ENCODE measurements at regions not wholly inside any gene's neighbourhood (a gene's known extent, or its start where the extent isn't known, plus 50 kb on each side); places are given as distances from the start of the nearest gene placed in this dataset.

DNA sequence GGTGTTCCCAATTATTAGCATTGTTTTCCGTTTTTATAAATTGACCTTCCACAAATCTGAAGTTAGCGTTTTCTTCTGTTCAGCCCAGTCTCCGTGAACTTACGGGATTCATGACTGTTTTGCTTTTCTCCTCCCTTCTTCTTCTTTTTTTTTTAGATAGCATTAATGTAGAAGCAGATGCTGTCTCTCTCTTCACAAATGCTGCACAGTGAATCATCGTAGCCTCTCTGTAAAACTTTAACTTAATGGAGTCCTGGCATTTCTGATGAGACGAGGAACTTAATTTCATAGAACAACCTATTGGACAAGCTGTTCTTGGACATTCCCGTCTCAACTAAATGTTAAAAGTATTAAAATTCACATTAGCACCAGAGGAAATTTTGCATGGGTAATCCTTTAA lies 138.0 kb upstream of the EEF1E1 start:
- Mint-ChIP-seq H3K27me3 (ENCODE audit: unreplicated experiment) (no peaks in the 10 kb centered on the region), H3K36me3 (ENCODE audit: insufficient read depth, unreplicated experiment) (no peaks in the 10 kb centered on the region), H3K9me3 (ENCODE audit: low read depth, unreplicated experiment) (peaks cover 3% of the 10 kb centered on the region), H3K4me1 (ENCODE audit: low read depth, unreplicated experiment) (peaks cover 6% of the 10 kb centered on the region), H3K27ac (ENCODE audit: unreplicated experiment) (no peak overlapping the region), H3K4me3 (ENCODE audit: low read depth, unreplicated experiment) (no peak overlapping the region)
- BruUV-seq (replicated peaks): no TSS peak
- no peak for DNase-seq
- intact Hi-C loops (cut with micrococcal nuclease; ENCODE audit: unreplicated experiment): no loop called here
- TF ChIP-seq, protein P1, sequence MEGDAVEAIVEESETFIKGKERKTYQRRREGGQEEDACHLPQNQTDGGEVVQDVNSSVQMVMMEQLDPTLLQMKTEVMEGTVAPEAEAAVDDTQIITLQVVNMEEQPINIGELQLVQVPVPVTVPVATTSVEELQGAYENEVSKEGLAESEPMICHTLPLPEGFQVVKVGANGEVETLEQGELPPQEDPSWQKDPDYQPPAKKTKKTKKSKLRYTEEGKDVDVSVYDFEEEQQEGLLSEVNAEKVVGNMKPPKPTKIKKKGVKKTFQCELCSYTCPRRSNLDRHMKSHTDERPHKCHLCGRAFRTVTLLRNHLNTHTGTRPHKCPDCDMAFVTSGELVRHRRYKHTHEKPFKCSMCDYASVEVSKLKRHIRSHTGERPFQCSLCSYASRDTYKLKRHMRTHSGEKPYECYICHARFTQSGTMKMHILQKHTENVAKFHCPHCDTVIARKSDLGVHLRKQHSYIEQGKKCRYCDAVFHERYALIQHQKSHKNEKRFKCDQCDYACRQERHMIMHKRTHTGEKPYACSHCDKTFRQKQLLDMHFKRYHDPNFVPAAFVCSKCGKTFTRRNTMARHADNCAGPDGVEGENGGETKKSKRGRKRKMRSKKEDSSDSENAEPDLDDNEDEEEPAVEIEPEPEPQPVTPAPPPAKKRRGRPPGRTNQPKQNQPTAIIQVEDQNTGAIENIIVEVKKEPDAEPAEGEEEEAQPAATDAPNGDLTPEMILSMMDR (IDR thresholded peaks at IDR 0.05; ENCODE audit: unreplicated experiment): no peak
- CTCF ChIA-PET: no interaction called here

DNA sequence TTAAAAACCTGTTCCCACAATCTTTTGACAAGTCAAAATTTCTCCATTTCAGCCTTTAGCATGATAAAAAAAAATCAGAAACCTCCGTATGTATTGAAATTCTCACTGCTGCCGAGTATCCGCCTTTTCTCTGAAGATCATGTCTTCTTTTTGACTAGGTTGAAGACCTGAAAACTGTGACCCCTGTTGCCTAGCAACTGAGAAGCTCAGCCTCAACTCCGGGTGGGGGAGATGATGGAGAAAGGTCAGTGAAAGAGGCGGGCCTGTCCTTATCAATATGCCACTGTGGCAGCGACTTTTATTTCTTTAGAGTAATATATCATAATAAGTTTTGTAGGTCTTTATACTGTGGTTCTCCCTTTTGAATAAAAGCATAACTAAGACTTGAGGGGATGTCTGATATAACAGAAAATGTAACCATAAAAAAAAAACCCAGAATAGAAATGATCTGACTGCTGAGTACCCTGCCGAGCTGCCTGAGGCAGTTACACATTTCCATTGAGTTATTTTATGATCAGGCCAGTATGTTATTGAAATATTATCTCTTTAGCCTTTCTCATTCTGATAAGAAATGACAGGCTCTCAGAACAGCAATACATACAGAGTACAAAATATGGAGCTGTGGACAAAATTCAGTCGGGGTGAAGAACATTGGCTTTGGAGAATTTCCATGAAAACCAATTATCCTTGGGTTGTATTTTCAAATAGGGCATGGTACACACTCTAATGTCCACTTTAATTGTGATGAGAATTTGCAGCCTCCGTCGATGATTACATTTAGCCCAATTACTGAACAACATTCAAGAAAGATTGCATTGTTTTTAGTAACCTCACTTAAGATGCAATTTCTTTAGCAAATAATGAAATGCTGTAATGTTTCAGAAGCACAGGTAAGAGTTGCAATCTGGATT lies 136.7 kb upstream of the EEF1E1 start:
- Mint-ChIP-seq H3K27me3 (ENCODE audit: unreplicated experiment) (no peaks in the 10 kb centered on the region), H3K4me3 (ENCODE audit: low read depth, unreplicated experiment) (no peak overlapping the region), H3K36me3 (ENCODE audit: insufficient read depth, unreplicated experiment) (no peaks in the 10 kb centered on the region), H3K4me1 (ENCODE audit: low read depth, unreplicated experiment) (peaks cover 6% of the 10 kb centered on the region), H3K9me3 (ENCODE audit: low read depth, unreplicated experiment) (peaks cover 7% of the 10 kb centered on the region), H3K27ac (ENCODE audit: unreplicated experiment) (no peak overlapping the region)
- no TSS peak for BruUV-seq (replicated peaks)
- intact Hi-C loops (cut with micrococcal nuclease; ENCODE audit: unreplicated experiment): no loop called here
- TF ChIP-seq, protein P1 (IDR thresholded peaks at IDR 0.05; ENCODE audit: unreplicated experiment): no peak
- CTCF ChIA-PET: no interaction called here
- DNase-seq: no peak

DNA sequence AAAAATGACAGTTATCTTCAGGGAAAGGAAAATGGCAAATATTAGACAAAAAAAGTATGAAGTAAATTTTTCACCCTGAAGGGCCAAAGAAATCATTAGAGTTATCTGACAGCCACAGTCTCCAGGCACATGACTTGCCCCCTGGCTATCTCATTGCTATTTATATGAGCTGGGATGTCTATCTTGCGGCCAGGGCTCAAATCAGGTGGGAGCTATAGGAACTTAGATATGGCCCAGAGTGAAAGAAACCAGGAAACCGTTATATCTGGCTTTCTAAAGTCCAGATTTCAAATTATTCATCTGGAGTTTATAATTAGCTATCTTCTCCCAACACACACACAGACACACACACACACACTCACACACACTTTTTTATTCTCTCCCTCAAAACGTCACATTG lies 135.3 kb upstream of the EEF1E1 start:
- Mint-ChIP-seq H3K4me1 (ENCODE audit: low read depth, unreplicated experiment) (peaks cover 6% of the 10 kb centered on the region), H3K4me3 (ENCODE audit: low read depth, unreplicated experiment) (no peak overlapping the region), H3K9me3 (ENCODE audit: low read depth, unreplicated experiment) (peaks cover 7% of the 10 kb centered on the region), H3K36me3 (ENCODE audit: insufficient read depth, unreplicated experiment) (no peaks in the 10 kb centered on the region), H3K27me3 (ENCODE audit: unreplicated experiment) (no peaks in the 10 kb centered on the region), H3K27ac (ENCODE audit: unreplicated experiment) (no peak overlapping the region)
- intact Hi-C loops (cut with micrococcal nuclease; ENCODE audit: unreplicated experiment): no loop called here
- BruUV-seq (replicated peaks): no TSS peak
- TF ChIP-seq, protein P1 (IDR thresholded peaks at IDR 0.05; ENCODE audit: unreplicated experiment): no peak
- CTCF ChIA-PET: no interaction called here
- no peak for DNase-seq

DNA sequence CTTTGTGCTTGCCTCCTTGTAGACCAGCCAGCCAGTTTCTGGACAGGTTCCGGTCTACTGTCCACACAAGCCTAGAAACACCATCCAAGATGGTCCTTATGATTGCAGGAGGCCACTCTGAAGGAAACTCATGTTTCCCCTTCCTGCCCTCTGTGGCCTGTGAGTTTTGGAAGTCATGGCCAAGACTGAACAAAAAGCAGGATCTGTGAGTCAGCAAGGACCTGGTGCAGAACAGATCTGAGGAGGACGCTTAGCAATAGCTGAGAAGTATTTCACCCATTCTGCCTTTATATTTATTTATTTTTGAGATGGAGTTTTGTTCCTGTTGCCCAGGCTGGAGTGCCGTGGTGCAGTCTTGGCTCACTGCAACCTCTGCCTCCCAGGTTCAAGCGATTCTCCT lies 134.6 kb upstream of the EEF1E1 start:
- intact Hi-C loops (cut with micrococcal nuclease; ENCODE audit: unreplicated experiment): no loop called here
- Mint-ChIP-seq H3K36me3 (ENCODE audit: insufficient read depth, unreplicated experiment) (no peaks in the 10 kb centered on the region), H3K9me3 (ENCODE audit: low read depth, unreplicated experiment) (peaks cover 7% of the 10 kb centered on the region), H3K27ac (ENCODE audit: unreplicated experiment) (no peak overlapping the region), H3K27me3 (ENCODE audit: unreplicated experiment) (no peaks in the 10 kb centered on the region), H3K4me3 (ENCODE audit: low read depth, unreplicated experiment) (no peak overlapping the region), H3K4me1 (ENCODE audit: low read depth, unreplicated experiment) (peaks cover 6% of the 10 kb centered on the region)
- CTCF ChIA-PET: no interaction called here
- BruUV-seq (replicated peaks): no TSS peak
- TF ChIP-seq, protein P1 (IDR thresholded peaks at IDR 0.05; ENCODE audit: unreplicated experiment): no peak
- DNase-seq: no peak

Data from Calu3 (cell line).